D721Med (cell line): ENCODE measurements at regions not wholly inside any gene's neighbourhood (a gene's known extent, or its start where the extent isn't known, plus 50 kb on each side); places are given as distances from the start of the nearest gene placed in this dataset.
"Not testable (repeated sequence)": the region's sequence is repeated elsewhere in the genome, so short reads cannot be mapped to it uniquely, and the experiment has no call there.

Experiments used
- DNase-seq: peaks from one replicate; pipeline ENCODE4 v3.0.0; 2011; ENCODE audit warnings: low spot score; ENCODE audit not compliant: insufficient read length
- FAIRE-seq: peaks from 2 replicates; lab custom pipeline; 2011; peaks lifted over from hg19 to GRCh38; lab: Jason Lieb, UNC
- TF ChIP-seq, protein P1 (sequence below): IDR thresholded peaks from 2 replicates; pipeline ENCODE4 v1.5.1; 2012; ENCODE audit warnings: mild to moderate bottlenecking, control low read depth; ENCODE audit not compliant: insufficient read depth; ENCODE audit errors: missing control alignments

DNA sequence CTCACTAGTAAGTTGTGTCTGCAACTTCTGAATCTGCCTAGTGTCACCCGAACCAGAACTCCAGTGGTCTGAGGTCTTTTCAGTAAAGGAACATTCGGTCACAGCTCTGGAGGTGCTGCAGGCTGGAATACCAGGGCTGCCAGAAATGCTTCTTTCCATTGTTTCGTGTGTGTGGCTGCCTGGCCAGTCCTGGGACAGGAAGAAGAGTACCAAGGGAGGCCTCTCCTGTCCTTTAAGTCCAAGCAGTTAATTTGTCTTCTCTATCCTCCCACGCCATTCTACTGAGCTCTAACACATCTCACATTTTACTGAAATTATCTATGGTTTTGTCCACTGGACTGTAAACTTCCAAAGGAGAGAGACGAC is 196.0 kb downstream of the LNPK start:
- FAIRE-seq (no peak), DNase-seq (no peak)
- TF ChIP-seq, protein P1, sequence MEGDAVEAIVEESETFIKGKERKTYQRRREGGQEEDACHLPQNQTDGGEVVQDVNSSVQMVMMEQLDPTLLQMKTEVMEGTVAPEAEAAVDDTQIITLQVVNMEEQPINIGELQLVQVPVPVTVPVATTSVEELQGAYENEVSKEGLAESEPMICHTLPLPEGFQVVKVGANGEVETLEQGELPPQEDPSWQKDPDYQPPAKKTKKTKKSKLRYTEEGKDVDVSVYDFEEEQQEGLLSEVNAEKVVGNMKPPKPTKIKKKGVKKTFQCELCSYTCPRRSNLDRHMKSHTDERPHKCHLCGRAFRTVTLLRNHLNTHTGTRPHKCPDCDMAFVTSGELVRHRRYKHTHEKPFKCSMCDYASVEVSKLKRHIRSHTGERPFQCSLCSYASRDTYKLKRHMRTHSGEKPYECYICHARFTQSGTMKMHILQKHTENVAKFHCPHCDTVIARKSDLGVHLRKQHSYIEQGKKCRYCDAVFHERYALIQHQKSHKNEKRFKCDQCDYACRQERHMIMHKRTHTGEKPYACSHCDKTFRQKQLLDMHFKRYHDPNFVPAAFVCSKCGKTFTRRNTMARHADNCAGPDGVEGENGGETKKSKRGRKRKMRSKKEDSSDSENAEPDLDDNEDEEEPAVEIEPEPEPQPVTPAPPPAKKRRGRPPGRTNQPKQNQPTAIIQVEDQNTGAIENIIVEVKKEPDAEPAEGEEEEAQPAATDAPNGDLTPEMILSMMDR = no peak

DNA sequence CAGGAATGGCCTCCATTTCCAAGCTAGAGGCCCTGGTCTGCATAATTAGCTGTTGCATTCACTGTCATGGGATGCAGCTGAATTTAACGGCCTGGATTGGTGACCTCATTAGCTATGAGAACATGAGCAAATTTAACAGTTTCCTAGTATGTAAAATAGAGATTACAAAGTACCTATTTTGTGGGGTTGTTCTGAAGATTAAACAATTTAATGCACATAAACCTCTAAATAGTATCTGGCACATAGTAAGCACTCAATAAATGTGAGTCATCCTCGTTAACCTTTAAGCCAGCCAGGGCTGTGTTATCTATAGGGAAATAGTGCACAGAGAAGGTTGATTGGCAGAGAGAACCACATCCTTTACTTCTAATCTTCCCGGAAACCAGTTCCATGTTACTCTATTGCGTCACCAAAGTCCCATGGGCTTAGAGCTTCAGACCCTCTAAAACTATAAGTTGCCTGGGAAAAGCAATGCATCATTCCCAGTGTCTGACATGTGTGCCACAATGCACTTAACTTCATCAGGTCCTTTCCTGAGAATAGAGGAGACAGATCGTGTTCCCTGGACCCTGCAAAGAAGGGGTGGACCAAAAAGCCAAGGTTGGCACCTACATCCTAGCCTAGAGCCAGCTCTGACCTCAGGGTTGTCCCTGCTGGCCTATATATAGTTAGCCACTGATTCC is 196.5 kb downstream of the LNPK start:
- FAIRE-seq (no peak), DNase-seq (no peak)
- TF ChIP-seq, protein P1 = no peak

DNA sequence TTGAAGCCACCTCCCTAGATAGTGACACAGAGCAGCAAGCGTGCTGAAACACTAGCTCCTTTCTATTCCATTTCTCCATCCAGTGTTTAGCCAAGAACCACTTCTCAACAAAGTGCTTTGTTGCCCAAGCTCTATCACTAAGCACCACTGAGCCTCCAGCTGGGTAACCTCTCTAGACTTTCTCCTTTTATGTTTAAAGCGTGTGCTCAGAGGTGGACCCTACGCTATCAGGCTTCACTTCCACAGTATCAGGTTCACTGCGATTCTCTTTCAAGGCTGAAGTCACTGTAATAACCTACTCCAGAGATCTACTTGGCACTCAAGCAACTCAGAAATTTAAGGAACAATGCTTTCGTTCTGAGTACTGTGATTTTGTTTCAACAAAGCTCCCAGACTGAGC is 197.9 kb downstream of the LNPK start:
- TF ChIP-seq, protein P1 = no peak
- DNase-seq = no peak
- no peak for FAIRE-seq

DNA sequence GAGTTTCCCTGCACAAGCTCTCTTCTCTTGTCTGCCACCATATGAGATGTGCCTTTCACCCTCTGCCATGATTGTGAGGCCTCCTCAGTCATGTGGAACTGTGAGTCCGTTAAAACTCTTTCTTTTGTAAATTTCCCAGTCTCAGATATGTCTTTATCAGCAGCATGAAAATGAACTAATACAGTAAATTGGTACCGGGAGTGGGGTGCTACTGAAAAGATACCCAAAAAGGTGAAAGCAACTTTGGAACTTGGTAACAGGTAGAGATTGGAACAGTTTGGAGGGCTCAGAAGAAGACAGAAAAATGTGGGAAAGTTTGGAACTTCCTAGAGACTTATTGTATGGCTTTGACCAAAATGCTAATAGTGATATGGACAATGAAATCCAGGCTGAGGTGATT is 205.6 kb downstream of the LNPK start:
- DNase-seq, FAIRE-seq: not testable (repeated sequence)

DNA sequence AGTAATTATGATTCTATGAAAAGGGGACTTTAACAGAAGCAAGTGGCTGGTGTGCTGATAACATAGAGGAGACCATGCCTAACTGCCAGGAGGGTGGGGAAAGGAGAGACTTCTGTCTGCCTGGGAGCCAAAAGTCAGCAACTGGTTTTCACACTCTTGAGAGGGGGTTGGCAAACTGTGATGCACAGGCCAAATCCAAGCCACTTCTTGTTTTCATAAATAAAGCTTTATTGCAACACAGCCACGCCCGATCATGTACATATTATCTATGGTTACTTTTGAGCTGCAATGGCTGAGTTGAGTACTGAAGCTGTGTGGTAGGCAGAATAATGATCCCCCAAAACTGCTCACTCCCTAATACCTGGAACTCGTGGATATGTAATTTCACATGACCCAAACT is 208.4 kb downstream of the LNPK start:
- DNase-seq = no peak
- TF ChIP-seq, protein P1 = no peak
- no peak for FAIRE-seq

DNA sequence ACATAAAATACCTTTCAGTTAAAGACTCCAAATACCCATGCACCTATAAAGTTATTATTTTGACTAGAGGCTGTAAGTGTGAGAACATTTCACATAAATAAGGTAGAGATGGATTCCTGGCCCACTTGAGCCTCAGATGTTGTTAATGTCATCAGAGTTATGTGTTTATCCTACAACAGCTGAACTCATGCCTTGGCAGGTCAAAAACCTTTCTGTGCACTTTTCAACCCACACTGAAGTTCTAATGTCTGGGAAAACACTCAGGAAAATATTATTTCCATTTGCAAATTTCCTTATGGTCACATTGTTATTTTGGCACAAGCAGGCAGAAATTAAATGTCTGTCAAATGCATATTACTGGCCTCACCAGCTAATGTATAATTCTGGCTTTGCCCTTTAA is 209.2 kb downstream of the LNPK start:
- DNase-seq (no peak), FAIRE-seq (no peak)
- TF ChIP-seq, protein P1 = no peak

DNA sequence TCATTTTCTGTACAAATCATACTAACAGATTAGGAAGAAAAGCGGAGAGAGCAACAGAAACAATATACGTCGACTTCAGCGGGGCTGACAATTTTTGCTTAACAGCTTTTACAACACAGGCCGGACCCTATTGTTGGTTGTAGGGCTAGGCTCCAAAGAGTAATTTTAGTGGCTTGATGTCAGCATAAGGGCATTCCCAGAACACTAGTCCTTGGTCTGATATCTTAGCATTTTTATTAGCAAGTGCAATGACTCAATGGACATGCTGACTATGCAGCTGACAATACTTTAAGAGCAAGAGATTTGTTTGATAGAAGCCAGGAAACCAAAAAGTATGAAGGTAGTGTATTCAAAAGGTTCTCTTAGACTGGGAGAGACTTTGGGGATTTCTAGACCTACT is 209.9 kb downstream of the LNPK start:
- FAIRE-seq = no peak
- no peak for DNase-seq
- TF ChIP-seq, protein P1 = no peak
